GM04504 (cell line): ENCODE measurements at regions not wholly inside any gene's neighbourhood (a gene's known extent, or its start where the extent isn't known, plus 50 kb on each side); places are given as distances from the start of the nearest gene placed in this dataset.

Experiments
- DNase-seq: peaks from one replicate; pipeline ENCODE4 v3.0.0-alpha.2; 2012; ENCODE audit warnings: low read depth

GRCh38 chr1:48164571-48164970, 57.9 kb upstream of the SLC5A9 start:
- DNase-seq, result no peak

GRCh38 chr1:48160486-48161132, 61.9 kb upstream of the SLC5A9 start:
- DNase-seq, result no peak

- no peak for DNase-seq
Observed at GRCh38 chr1:48139275-48139674, 83.2 kb upstream of the SLC5A9 start.

GRCh38 chr1:48127735-48128685, 94.5 kb upstream of the SLC5A9 start:
- no peak for DNase-seq

GRCh38 chr1:48123647-48124046, 98.9 kb upstream of the SLC5A9 start:
- DNase-seq, result no peak

- DNase-seq, result no peak
Observed at GRCh38 chr1:48121955-48122354, 100.6 kb upstream of the SLC5A9 start.

- no peak for DNase-seq
Observed at GRCh38 chr1:48120621-48121020, 101.9 kb upstream of the SLC5A9 start.

- no peak for DNase-seq
Observed at GRCh38 chr1:48115835-48116234, 106.7 kb upstream of the SLC5A9 start.

GRCh38 chr1:48114596-48115382, 107.7 kb upstream of the SLC5A9 start:
- no peak for DNase-seq

- DNase-seq, result peak; percentile 15
Observed at GRCh38 chr1:48109390-48110013, 112.3 kb upstream of the TRABD2B start.

GRCh38 chr1:48107516-48107915, 110.3 kb upstream of the TRABD2B start:
- no peak for DNase-seq

GRCh38 chr1:48106049-48106448, 108.9 kb upstream of the TRABD2B start:
- no peak for DNase-seq

GRCh38 chr1:48105165-48105564, 108.0 kb upstream of the TRABD2B start:
- no peak for DNase-seq

- DNase-seq, result no peak
Observed at GRCh38 chr1:48103495-48103894, 106.3 kb upstream of the TRABD2B start.

- no peak for DNase-seq
Observed at GRCh38 chr1:48102766-48103165, 105.6 kb upstream of the TRABD2B start.

- DNase-seq, result no peak
Observed at GRCh38 chr1:48099072-48099773, 102.0 kb upstream of the TRABD2B start.

- no peak for DNase-seq
Observed at GRCh38 chr1:48093696-48094528, 96.7 kb upstream of the TRABD2B start.

GRCh38 chr1:48093147-48093546, 96.0 kb upstream of the TRABD2B start:
- no peak for DNase-seq

GRCh38 chr1:48092401-48092800, 95.2 kb upstream of the TRABD2B start:
- no peak for DNase-seq

- DNase-seq, result no peak
Observed at GRCh38 chr1:48089356-48089891, 92.2 kb upstream of the TRABD2B start.
